ENCODE measurements at regions not wholly inside any gene's neighbourhood (a gene's known extent, or its start where the extent isn't known, plus 50 kb on each side); places are given as distances from the start of the nearest gene placed in this dataset.

GRCh38 chr4:3857269-3857926 lies 91.2 kb downstream of the ADRA2C start:
- DNase-seq (ENCODE audit: low spot score) = no peak
- 59% methylated on average over 9 of the region's 9 CpGs for WGBS
- Histone ChIP-seq H3K4me3 (no peak overlapping the region), H3K36me3 (no peaks in the 10 kb centered on the region), H3K4me1 (replicated peaks) (no peaks in the 10 kb centered on the region), H3K9me3 (no peaks in the 10 kb centered on the region), H3K27ac (no peak overlapping the region), H3K27me3 (replicated peaks; ENCODE audit: insufficient read depth) (peaks cover 2% of the 10 kb centered on the region)
- TF ChIP-seq POLR2AphosphoS5 (IDR thresholded peaks at IDR 0.05) = no peak
- no peak for TF ChIP-seq CTCF (IDR thresholded peaks at IDR 0.05)
- TF ChIP-seq POLR2A (IDR thresholded peaks at IDR 0.05) = no peak
- intact Hi-C loops (cut with DNase I) = no loop called here

DNA sequence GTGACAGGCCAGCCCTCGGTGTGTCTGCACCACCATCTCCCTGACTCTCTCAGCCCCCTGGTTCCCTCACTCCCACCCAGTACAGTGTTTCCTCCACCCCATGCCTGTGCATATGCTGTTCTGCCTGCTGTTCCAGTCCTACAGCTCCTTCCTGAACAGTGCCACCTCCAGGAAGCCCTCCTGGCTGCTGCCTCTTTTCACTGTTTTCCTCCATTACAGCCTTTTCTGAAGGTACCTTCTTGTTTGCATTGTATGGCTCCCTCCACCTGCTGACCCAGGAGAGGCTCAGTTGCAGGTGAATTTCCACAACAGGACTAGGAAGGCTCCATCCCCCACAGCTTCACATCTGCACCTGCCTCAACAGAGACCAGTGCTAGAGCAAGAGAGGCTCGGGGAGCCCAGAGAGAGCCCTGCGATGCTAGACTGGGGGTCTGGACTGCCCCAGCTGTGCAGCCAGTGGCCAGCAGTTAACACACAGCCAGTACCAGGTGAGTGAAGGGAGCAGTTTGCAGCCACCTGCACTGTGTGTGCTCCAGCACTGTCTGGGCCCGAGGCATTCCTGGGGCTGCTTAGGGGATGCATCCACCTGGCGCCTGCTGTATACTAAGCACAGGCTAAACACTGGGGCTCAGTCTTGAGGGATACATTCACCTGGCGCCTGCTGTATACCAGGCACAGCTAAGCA lies 92.0 kb downstream of the ADRA2C start:
- H3K4me3 ChIP-seq = no peak overlapping the region
- peaks cover 8% of the 10 kb centered on the region for H3K27me3 ChIP-seq (replicated peaks; ENCODE audit: insufficient read depth)
- no peaks in the 10 kb centered on the region for H3K36me3 ChIP-seq
- H3K27ac ChIP-seq = no peak overlapping the region
- WGBS = 71% methylated on average over 6 of the region's 6 CpGs
- intact Hi-C loops (cut with DNase I) = no loop called here
- no peak for TF ChIP-seq CTCF (IDR thresholded peaks at IDR 0.05)
- TF ChIP-seq POLR2AphosphoS5 (IDR thresholded peaks at IDR 0.05) = no peak
- no peak for TF ChIP-seq POLR2A (IDR thresholded peaks at IDR 0.05)
- H3K4me1 ChIP-seq (replicated peaks) = no peaks in the 10 kb centered on the region
- H3K9me3 ChIP-seq = no peaks in the 10 kb centered on the region
- no peak for DNase-seq (ENCODE audit: low spot score)

DNA sequence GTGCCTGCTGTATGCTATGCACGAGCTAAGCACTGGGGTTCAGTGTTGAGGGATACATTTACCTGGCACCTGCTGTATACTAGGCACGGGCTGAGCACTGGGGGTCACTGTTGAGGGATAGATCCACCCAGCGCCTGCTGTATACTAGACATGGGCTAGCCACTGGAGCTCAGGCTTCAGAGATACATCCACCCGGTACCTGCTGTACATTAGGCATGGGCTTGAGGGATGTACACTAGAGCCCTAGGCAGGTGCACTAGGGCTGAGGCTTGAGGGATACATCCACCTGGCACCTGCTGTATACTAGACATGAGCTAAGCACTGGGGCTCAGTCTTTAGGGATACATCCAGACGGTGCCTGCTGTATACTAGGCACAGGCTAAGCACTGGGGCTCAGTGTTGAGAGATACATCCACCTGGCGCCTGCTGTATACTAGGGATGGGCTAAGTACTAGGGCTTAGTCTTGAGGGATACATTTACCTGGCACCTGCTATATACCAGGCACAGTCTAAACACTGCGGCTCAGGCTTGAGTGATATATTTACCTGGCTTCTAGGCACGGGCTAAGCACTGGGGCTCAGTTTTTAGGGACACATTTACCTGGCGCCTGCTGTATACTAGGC lies 92.7 kb downstream of the ADRA2C start:
- Histone ChIP-seq H3K4me3 (no peak overlapping the region), H3K4me1 (replicated peaks) (no peaks in the 10 kb centered on the region), H3K27ac (no peak overlapping the region), H3K27me3 (replicated peaks; ENCODE audit: insufficient read depth) (peaks cover 9% of the 10 kb centered on the region), H3K36me3 (no peaks in the 10 kb centered on the region), H3K9me3 (no peaks in the 10 kb centered on the region)
- 84% methylated on average over 9 of the region's 9 CpGs for WGBS
- no peak for DNase-seq (ENCODE audit: low spot score)
- TF ChIP-seq POLR2A (IDR thresholded peaks at IDR 0.05) = no peak
- no peak for TF ChIP-seq CTCF (IDR thresholded peaks at IDR 0.05)
- TF ChIP-seq POLR2AphosphoS5 (IDR thresholded peaks at IDR 0.05) = no peak
- intact Hi-C loops (cut with DNase I) = no loop called here

DNA sequence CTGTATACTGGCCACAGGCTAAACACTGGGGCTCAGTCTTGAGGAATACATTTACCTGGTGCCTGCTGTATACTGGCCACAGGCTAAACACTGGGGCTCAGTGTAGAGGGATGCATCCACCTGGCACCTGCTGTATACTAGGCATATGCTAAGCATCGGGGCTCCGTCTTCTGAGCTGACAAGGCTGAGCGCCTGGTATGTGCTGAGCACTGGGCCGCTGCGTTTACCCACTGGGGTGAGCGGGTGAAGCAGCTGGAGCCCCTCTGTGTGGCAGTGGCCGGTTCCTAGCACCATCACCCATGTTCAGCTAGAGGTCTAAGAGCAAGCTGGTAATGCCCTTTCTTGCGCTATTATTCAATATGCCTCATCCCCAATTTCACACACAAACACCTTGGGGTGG lies 93.4 kb downstream of the ADRA2C start:
- no peak overlapping the region for H3K27ac ChIP-seq
- H3K4me1 ChIP-seq (replicated peaks) = no peaks in the 10 kb centered on the region
- intact Hi-C loops (cut with DNase I) = no loop called here
- DNase-seq (ENCODE audit: low spot score) = no peak
- H3K9me3 ChIP-seq = no peaks in the 10 kb centered on the region
- WGBS = 87% methylated on average over 8 of the region's 8 CpGs
- TF ChIP-seq POLR2AphosphoS5 (IDR thresholded peaks at IDR 0.05) (no peak), CTCF (IDR thresholded peaks at IDR 0.05) (no peak), POLR2A (IDR thresholded peaks at IDR 0.05) (no peak)
- H3K4me3 ChIP-seq = no peak overlapping the region
- H3K27me3 ChIP-seq (replicated peaks; ENCODE audit: insufficient read depth) = peaks cover 11% of the 10 kb centered on the region
- H3K36me3 ChIP-seq = no peaks in the 10 kb centered on the region

Measured in prostate gland (tissue), 2 donors.